ENCODE measurements at regions not wholly inside any gene's neighbourhood (a gene's known extent, or its start where the extent isn't known, plus 50 kb on each side); places are given as distances from the start of the nearest gene placed in this dataset.

DNA sequence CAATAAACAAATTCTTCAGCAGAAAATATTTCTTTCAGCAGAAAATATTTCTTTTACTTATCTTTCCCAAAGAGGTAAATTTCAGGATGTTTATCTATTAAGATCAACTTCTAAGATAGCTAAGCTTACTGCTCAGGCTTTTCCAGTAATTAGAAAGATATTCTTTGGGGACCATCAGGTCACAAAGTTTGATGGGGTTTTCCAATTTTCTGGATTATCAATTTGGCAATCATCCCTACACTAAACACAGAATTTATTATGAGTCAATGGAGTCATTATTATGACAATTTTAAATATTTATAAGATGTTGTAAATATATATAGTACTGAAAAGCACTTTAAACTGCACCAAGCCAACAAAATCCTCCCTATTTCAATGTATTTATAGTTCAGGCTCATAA lies 137.6 kb downstream of the AKAP11 start:
- no peak for TF ChIP-seq E2F6 (IDR thresholded peaks at IDR 0.05)
- no peak for TF ChIP-seq CTCF (IDR thresholded peaks at IDR 0.05; ENCODE audit: control extremely low read depth in 1 of 3, insufficient read depth in 1 of 3, low read depth in 1 of 3, low read length in 3 of 3)

All from H1 (cell line).